Eye (tissue), 1 donor: ENCODE measurements at regions not wholly inside any gene's neighbourhood (a gene's known extent, or its start where the extent isn't known, plus 50 kb on each side); places are given as distances from the start of the nearest gene placed in this dataset.
"Not testable (repeated sequence)": the region's sequence is repeated elsewhere in the genome, so short reads cannot be mapped to it uniquely, and the experiment has no call there.

Experiments used
- DNase-seq: peaks from one replicate; pipeline ENCODE4 v3.0.0-alpha.2; 2015

GRCh38 chr4:189126040-189126439 is 814.6 kb upstream of the FRG1 start:
- DNase-seq: no peak

- no peak for DNase-seq
Observed at GRCh38 chr4:189128341-189128740, 812.3 kb upstream of the FRG1 start.

- peak; percentile 12 for DNase-seq
Observed at GRCh38 chr4:189129044-189129694, 811.5 kb upstream of the FRG1 start.

- peak; percentile 82 for DNase-seq
Observed at GRCh38 chr4:189131118-189131517, 809.6 kb upstream of the FRG1 start.

- no peak for DNase-seq
Observed at GRCh38 chr4:189136462-189136861, 804.2 kb upstream of the FRG1 start.

GRCh38 chr4:189143263-189143952 is 797.3 kb upstream of the FRG1 start:
- DNase-seq: no peak

- no peak for DNase-seq
Observed at GRCh38 chr4:189147005-189147929, 793.4 kb upstream of the FRG1 start.

GRCh38 chr4:189155083-189155482 is 785.6 kb upstream of the FRG1 start:
- not testable (repeated sequence) for DNase-seq

GRCh38 chr4:189162073-189162789 is 778.4 kb upstream of the FRG1 start:
- no peak for DNase-seq

- DNase-seq: peak; percentile 14
Observed at GRCh38 chr4:189162888-189163287, 777.8 kb upstream of the FRG1 start.

GRCh38 chr4:189176002-189176401 is 764.7 kb upstream of the FRG1 start:
- no peak for DNase-seq

- no peak for DNase-seq
Observed at GRCh38 chr4:189177130-189177529, 763.5 kb upstream of the FRG1 start.

- DNase-seq: no peak
Observed at GRCh38 chr4:189178125-189178746, 762.4 kb upstream of the FRG1 start.

- DNase-seq: peak; percentile 22
Observed at GRCh38 chr4:189185810-189186432, 754.8 kb upstream of the FRG1 start.

GRCh38 chr4:189187531-189188052 is 753.1 kb upstream of the FRG1 start:
- DNase-seq: no peak

GRCh38 chr4:189198624-189199023 is 742.0 kb upstream of the FRG1 start:
- DNase-seq: no peak

- no peak for DNase-seq
Observed at GRCh38 chr4:189200353-189200752, 740.3 kb upstream of the FRG1 start.

- peak; percentile 88 for DNase-seq
Observed at GRCh38 chr4:189202182-189202868, 738.3 kb upstream of the FRG1 start.

- peak; percentile 21 for DNase-seq
Observed at GRCh38 chr4:189202869-189203271, 737.8 kb upstream of the FRG1 start.

- no peak for DNase-seq
Observed at GRCh38 chr4:189204616-189205015, 736.1 kb upstream of the FRG1 start.

- DNase-seq: no peak
Observed at GRCh38 chr4:189206953-189207352, 733.7 kb upstream of the FRG1 start.
